BLaER1 (cell line): ENCODE measurements at regions not wholly inside any gene's neighbourhood (a gene's known extent, or its start where the extent isn't known, plus 50 kb on each side); places are given as distances from the start of the nearest gene placed in this dataset.

ENCODE experiments used
- H3K27ac ChIP-seq: shearing (Covaris generic); formaldehyde crosslinking; 2 replicates; pipeline ENCODE4 v1.8.1; 2022
- H3K27me3 ChIP-seq: shearing (Covaris generic); formaldehyde crosslinking; 2 replicates; pipeline ENCODE4 v1.8.1; 2022
- H3K36me3 ChIP-seq: shearing (Covaris generic); formaldehyde crosslinking; 2 replicates; pipeline ENCODE4 v1.8.1; 2022
- H3K4me1 ChIP-seq: shearing (Covaris generic); formaldehyde crosslinking; 2 replicates; pipeline ENCODE4 v1.8.1; 2022
- H3K4me2 ChIP-seq: shearing (Covaris generic); formaldehyde crosslinking; 2 replicates; pipeline ENCODE4 v1.8.1; 2022
- H3K4me3 ChIP-seq: shearing (Covaris generic); formaldehyde crosslinking; 2 replicates; pipeline ENCODE4 v1.8.1; 2022
- H3K9ac ChIP-seq: shearing (Covaris generic); formaldehyde crosslinking; 2 replicates; pipeline ENCODE4 v1.8.1; 2022
- H3K9me3 ChIP-seq: shearing (Covaris generic); formaldehyde crosslinking; 2 replicates; pipeline ENCODE4 v1.8.1; 2022
- H4K20me1 ChIP-seq: shearing (Covaris generic); formaldehyde crosslinking; 2 replicates; pipeline ENCODE4 v1.8.1; 2022
- Cebpa-rat ChIP-seq: shearing (Covaris generic); IDR thresholded peaks from 2 replicates; pipeline ENCODE4 v1.8.1; 2022

- H3K27me3 ChIP-seq = no peaks in the 10 kb centered on the region
- H3K27ac ChIP-seq = no peak overlapping the region
- H4K20me1 ChIP-seq = no peaks in the 10 kb centered on the region
- H3K4me3 ChIP-seq = no peak overlapping the region
- H3K9ac ChIP-seq = no peak overlapping the region
- H3K4me2 ChIP-seq = no peak overlapping the region
- H3K9me3 ChIP-seq = no peaks in the 10 kb centered on the region
- H3K36me3 ChIP-seq = no peaks in the 10 kb centered on the region
- H3K4me1 ChIP-seq = no peaks in the 10 kb centered on the region
- TF ChIP-seq Cebpa-rat = no peak
Observed at GRCh38 chr1:191528275-191528674, 630.0 kb upstream of the RGS18 start.

- Histone ChIP-seq H3K4me3 (no peak overlapping the region), H3K9me3 (no peaks in the 10 kb centered on the region), H3K4me1 (no peaks in the 10 kb centered on the region), H3K27me3 (no peaks in the 10 kb centered on the region), H4K20me1 (no peaks in the 10 kb centered on the region), H3K4me2 (no peak overlapping the region), H3K36me3 (no peaks in the 10 kb centered on the region), H3K27ac (no peak overlapping the region), H3K9ac (no peak overlapping the region)
- no peak for TF ChIP-seq Cebpa-rat
Observed at GRCh38 chr1:191530928-191531327, 627.3 kb upstream of the RGS18 start.

DNA sequence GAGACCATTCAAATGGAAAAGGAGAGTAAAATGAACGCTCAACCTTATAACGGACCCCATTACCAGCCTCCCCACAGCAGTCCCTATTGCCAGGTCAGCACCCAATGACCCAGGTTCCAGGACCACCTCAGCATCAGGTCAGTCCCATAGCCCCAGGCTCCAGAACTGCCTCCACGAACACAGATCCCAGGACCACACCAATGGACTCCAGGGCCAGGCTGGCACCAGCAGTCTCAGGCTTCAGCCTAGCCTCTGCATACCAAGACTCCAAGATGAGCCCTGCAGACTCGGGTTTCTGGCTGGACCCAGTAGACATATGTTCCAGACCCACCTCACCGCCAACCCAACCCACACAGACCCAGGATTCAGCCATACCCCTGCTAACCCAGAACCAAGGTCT lies 625.0 kb upstream of the RGS18 start:
- Histone ChIP-seq H3K27ac (no peak overlapping the region), H3K9me3 (peaks cover 3% of the 10 kb centered on the region; the same call in 1 of the 2 replicates), H3K4me1 (no peaks in the 10 kb centered on the region), H3K36me3 (no peaks in the 10 kb centered on the region), H3K9ac (no peak overlapping the region), H3K4me2 (no peak overlapping the region), H4K20me1 (no peaks in the 10 kb centered on the region), H3K4me3 (no peak overlapping the region), H3K27me3 (no peaks in the 10 kb centered on the region)
- no peak for TF ChIP-seq Cebpa-rat

GRCh38 chr1:191536791-191537429 lies 621.4 kb upstream of the RGS18 start:
- H4K20me1 ChIP-seq = no peaks in the 10 kb centered on the region
- no peaks in the 10 kb centered on the region for H3K4me1 ChIP-seq
- TF ChIP-seq Cebpa-rat = no peak
- no peak overlapping the region for H3K27ac ChIP-seq
- H3K9me3 ChIP-seq = peaks cover 3% of the 10 kb centered on the region; the same call in 1 of the 2 replicates
- no peaks in the 10 kb centered on the region for H3K27me3 ChIP-seq
- H3K9ac ChIP-seq = no peak overlapping the region
- H3K36me3 ChIP-seq = no peaks in the 10 kb centered on the region
- no peak overlapping the region for H3K4me2 ChIP-seq
- no peak overlapping the region for H3K4me3 ChIP-seq

GRCh38 chr1:191541758-191542157 lies 616.5 kb upstream of the RGS18 start:
- H3K27me3 ChIP-seq = no peaks in the 10 kb centered on the region
- H3K9me3 ChIP-seq = peaks cover 3% of the 10 kb centered on the region; the same call in 1 of the 2 replicates
- no peak overlapping the region for H3K4me3 ChIP-seq
- no peak overlapping the region for H3K27ac ChIP-seq
- no peak overlapping the region for H3K4me2 ChIP-seq
- no peaks in the 10 kb centered on the region for H4K20me1 ChIP-seq
- H3K4me1 ChIP-seq = no peaks in the 10 kb centered on the region
- TF ChIP-seq Cebpa-rat = no peak
- H3K36me3 ChIP-seq = no peaks in the 10 kb centered on the region
- H3K9ac ChIP-seq = no peak overlapping the region

- no peaks in the 10 kb centered on the region for H4K20me1 ChIP-seq
- H3K9me3 ChIP-seq = no peaks in the 10 kb centered on the region
- no peak overlapping the region for H3K4me3 ChIP-seq
- no peaks in the 10 kb centered on the region for H3K36me3 ChIP-seq
- no peak overlapping the region for H3K9ac ChIP-seq
- no peak overlapping the region for H3K4me2 ChIP-seq
- H3K27me3 ChIP-seq = no peaks in the 10 kb centered on the region
- no peak overlapping the region for H3K27ac ChIP-seq
- no peaks in the 10 kb centered on the region for H3K4me1 ChIP-seq
- no peak for TF ChIP-seq Cebpa-rat
Observed at GRCh38 chr1:191542444-191542843, 615.8 kb upstream of the RGS18 start.

DNA sequence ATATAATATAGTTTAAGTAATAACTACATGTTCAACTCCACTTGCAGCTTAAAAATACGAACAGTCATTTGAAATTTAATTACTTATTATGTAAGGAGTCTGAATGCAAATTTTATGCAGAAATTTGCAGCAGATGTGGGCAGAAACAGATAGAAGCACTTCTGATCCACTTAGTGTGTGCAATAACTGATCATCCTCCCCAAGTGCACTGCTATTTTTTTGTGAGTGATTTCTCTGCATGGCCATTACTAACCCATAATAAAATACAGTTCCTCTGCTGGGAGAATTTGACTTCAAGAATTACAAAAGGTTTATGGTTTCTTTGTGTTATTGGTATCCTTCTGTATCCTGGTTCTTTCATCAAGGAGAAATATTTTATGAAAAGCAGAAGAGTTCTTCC lies 611.5 kb upstream of the RGS18 start:
- Histone ChIP-seq H3K36me3 (no peaks in the 10 kb centered on the region), H3K27ac (no peak overlapping the region), H4K20me1 (no peaks in the 10 kb centered on the region), H3K4me1 (no peaks in the 10 kb centered on the region), H3K4me3 (no peak overlapping the region), H3K4me2 (no peak overlapping the region), H3K9me3 (no peaks in the 10 kb centered on the region), H3K27me3 (no peaks in the 10 kb centered on the region), H3K9ac (no peak overlapping the region)
- TF ChIP-seq Cebpa-rat = no peak

DNA sequence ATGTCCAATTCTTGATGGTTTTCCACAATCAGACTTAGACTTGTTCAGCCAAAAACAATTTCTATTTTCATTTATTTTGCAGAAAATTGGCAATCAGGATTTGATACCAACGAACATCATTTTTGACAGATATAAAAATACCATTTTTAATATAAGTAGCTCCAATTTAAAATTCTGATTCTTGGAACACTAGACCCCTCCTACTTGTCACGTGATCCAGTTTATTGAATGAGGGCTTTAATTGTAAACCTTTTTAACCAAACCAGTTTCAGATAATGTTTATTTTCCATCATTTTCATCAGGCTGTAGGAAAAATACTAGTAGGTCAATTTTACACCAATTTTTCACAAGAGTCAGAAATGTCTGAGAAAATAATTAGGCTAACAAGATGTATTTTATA lies 607.2 kb upstream of the RGS18 start:
- Histone ChIP-seq H3K36me3 (no peaks in the 10 kb centered on the region), H3K4me2 (no peak overlapping the region), H4K20me1 (no peaks in the 10 kb centered on the region), H3K9me3 (no peaks in the 10 kb centered on the region), H3K27ac (no peak overlapping the region), H3K4me1 (no peaks in the 10 kb centered on the region), H3K4me3 (no peak overlapping the region), H3K27me3 (no peaks in the 10 kb centered on the region), H3K9ac (no peak overlapping the region)
- TF ChIP-seq Cebpa-rat = no peak

DNA sequence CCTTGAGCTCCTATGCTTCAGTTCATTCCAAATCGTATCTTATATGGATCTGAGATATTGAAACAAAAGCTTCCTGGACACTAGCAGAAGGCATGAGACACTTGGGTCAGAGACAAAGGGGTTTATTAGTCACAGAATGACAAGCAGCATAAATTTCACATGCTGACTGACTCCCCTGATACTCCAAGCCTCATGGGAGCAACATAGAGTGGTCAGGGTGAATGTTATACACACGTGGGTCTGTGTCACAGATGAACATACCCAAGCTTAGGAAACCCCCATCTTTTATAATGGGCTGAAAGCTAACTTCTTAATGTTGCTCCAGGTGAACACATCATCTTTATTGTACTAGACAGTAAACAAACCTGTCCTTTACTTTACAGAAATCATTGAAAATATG lies 599.9 kb upstream of the RGS18 start:
- H3K27ac ChIP-seq = no peak overlapping the region
- H3K9ac ChIP-seq = no peak overlapping the region
- no peaks in the 10 kb centered on the region for H4K20me1 ChIP-seq
- H3K27me3 ChIP-seq = no peaks in the 10 kb centered on the region
- H3K4me3 ChIP-seq = no peak overlapping the region
- no peaks in the 10 kb centered on the region for H3K9me3 ChIP-seq
- no peaks in the 10 kb centered on the region for H3K4me1 ChIP-seq
- no peak for TF ChIP-seq Cebpa-rat
- H3K36me3 ChIP-seq = no peaks in the 10 kb centered on the region
- H3K4me2 ChIP-seq = no peak overlapping the region

GRCh38 chr1:191561276-191561675 lies 597.0 kb upstream of the RGS18 start:
- no peak overlapping the region for H3K27ac ChIP-seq
- no peak for TF ChIP-seq Cebpa-rat
- H3K27me3 ChIP-seq = no peaks in the 10 kb centered on the region
- H3K4me3 ChIP-seq = no peak overlapping the region
- H3K4me2 ChIP-seq = no peak overlapping the region
- no peaks in the 10 kb centered on the region for H3K36me3 ChIP-seq
- H3K9me3 ChIP-seq = no peaks in the 10 kb centered on the region
- no peaks in the 10 kb centered on the region for H3K4me1 ChIP-seq
- H3K9ac ChIP-seq = no peak overlapping the region
- no peaks in the 10 kb centered on the region for H4K20me1 ChIP-seq

GRCh38 chr1:191564275-191564674 lies 594.0 kb upstream of the RGS18 start:
- no peaks in the 10 kb centered on the region for H3K27me3 ChIP-seq
- no peak for TF ChIP-seq Cebpa-rat
- H3K4me1 ChIP-seq = no peaks in the 10 kb centered on the region

More at GRCh38 chr1:191564275-191564674, 594.0 kb upstream of the RGS18 start:
- no peaks in the 10 kb centered on the region for H3K9me3 ChIP-seq
- no peak overlapping the region for H3K4me3 ChIP-seq
- no peak overlapping the region for H3K27ac ChIP-seq
- no peak overlapping the region for H3K9ac ChIP-seq
- no peaks in the 10 kb centered on the region for H3K36me3 ChIP-seq
- no peaks in the 10 kb centered on the region for H4K20me1 ChIP-seq
- H3K4me2 ChIP-seq = no peak overlapping the region
